ENCODE measurements at regions not wholly inside any gene's neighbourhood (a gene's known extent, or its start where the extent isn't known, plus 50 kb on each side); places are given as distances from the start of the nearest gene placed in this dataset.

- TF ChIP-seq POLR2AphosphoS5 (IDR thresholded peaks at IDR 0.05): no peak
- TF ChIP-seq CTCF (IDR thresholded peaks at IDR 0.05): no peak
- no peak for TF ChIP-seq POLR2A (IDR thresholded peaks at IDR 0.05)
- no peak for TF ChIP-seq EP300 (IDR thresholded peaks at IDR 0.05)
Measured at GRCh38 chr4:36997727-36998126, 246.8 kb upstream of the NWD2 start.
